ENCODE measurements at regions not wholly inside any gene's neighbourhood (a gene's known extent, or its start where the extent isn't known, plus 50 kb on each side); places are given as distances from the start of the nearest gene placed in this dataset.

DNA sequence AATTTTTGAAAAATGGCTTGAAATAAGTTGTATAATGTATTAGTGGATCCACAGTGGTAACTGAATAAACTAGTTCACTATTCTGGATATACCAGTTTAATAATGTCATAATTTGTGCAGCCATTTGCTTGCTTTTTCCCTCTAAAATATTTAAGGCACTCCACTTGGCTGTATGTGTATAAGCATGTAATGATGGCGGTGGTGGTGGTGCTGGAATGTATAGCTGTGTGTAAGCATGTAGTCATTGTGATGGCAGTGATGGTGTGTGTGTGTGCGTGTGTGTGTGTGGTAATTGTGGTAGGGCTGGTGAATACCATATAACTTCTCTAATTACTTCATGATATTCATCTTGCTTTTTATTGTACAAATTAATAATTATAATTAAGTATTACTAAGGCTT, 89.2 kb upstream of the HIVEP1 start:
- no peaks in the 10 kb centered on the region for H3K36me3 ChIP-seq
- H3K27me3 ChIP-seq = no peaks in the 10 kb centered on the region
- H3K4me1 ChIP-seq = peaks cover 0 to 30% (median 10%) of the 10 kb centered on the region in 4 donors
- DNase-seq = no peak
- intact Hi-C loops (cut with DNase I; ENCODE audit: low total_unique reads) = no loop called here
- H3K27ac ChIP-seq = no peak overlapping the region
- TF ChIP-seq, protein P1, sequence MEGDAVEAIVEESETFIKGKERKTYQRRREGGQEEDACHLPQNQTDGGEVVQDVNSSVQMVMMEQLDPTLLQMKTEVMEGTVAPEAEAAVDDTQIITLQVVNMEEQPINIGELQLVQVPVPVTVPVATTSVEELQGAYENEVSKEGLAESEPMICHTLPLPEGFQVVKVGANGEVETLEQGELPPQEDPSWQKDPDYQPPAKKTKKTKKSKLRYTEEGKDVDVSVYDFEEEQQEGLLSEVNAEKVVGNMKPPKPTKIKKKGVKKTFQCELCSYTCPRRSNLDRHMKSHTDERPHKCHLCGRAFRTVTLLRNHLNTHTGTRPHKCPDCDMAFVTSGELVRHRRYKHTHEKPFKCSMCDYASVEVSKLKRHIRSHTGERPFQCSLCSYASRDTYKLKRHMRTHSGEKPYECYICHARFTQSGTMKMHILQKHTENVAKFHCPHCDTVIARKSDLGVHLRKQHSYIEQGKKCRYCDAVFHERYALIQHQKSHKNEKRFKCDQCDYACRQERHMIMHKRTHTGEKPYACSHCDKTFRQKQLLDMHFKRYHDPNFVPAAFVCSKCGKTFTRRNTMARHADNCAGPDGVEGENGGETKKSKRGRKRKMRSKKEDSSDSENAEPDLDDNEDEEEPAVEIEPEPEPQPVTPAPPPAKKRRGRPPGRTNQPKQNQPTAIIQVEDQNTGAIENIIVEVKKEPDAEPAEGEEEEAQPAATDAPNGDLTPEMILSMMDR (IDR thresholded peaks at IDR 0.05) = no peak
- H3K9me3 ChIP-seq = no peaks in the 10 kb centered on the region
- H3K4me3 ChIP-seq = no peak overlapping the region

DNA sequence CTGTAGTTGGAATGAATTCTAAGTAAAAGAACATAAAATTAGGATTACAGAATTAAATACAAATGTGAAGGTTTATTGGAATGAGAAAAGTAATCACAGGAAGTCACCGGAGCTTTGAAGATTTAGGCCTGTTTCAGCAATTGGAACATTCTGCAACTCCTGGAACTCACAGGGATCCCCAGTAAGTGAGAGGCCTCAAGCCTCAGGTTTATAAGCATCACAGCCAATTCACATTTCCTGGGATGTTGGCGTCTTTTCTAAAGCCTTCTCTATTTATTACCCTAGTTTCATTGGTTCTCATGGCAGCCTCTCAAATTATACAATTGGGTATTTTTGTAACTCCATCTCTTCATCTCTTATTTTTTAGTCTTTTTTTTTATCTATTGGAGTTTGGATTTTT, 90.4 kb upstream of the HIVEP1 start:
- intact Hi-C loops (cut with DNase I; ENCODE audit: low total_unique reads) = no loop called here
- H3K4me3 ChIP-seq = no peak overlapping the region
- H3K4me1 ChIP-seq = peaks cover 0 to 33% (median 12%) of the 10 kb centered on the region in 4 donors
- no peaks in the 10 kb centered on the region for H3K9me3 ChIP-seq
- DNase-seq = no peak
- H3K27me3 ChIP-seq = no peaks in the 10 kb centered on the region
- H3K36me3 ChIP-seq = no peaks in the 10 kb centered on the region
- peak overlapping the region; percentile 37 to 62 for H3K27ac ChIP-seq
- TF ChIP-seq, protein P1 (IDR thresholded peaks at IDR 0.05) = no peak

DNA sequence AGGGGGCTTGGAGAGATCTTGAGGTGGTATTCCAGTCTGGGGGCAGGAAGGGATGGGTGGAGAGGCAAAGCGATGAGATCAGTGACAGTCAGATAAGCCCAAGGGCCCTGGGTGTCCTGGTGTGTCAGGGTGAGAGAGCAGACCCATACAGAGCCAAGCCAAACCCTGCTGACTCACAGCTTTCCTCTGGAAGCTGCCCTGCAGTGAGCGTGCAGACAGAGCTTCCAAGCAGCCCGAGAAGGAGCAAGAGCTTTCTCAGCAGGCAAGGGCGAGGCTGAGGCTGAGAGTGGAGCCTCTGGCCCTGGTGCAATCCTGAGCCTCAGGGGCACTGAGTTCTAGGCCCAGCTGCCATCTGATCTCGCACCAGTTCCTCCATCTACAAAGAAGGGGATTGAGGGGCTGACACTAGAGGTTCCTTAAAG, 91.1 kb upstream of the HIVEP1 start:
- TF ChIP-seq, protein P1 (IDR thresholded peaks at IDR 0.05) = no peak
- no peaks in the 10 kb centered on the region for H3K27me3 ChIP-seq
- DNase-seq = peak; percentile 72 to 83
- H3K36me3 ChIP-seq = no peaks in the 10 kb centered on the region
- H3K9me3 ChIP-seq = no peaks in the 10 kb centered on the region
- peak overlapping the region; percentile 37 to 62 for H3K27ac ChIP-seq
- intact Hi-C loops (cut with DNase I; ENCODE audit: low total_unique reads) = no loop called here
- peaks cover 0 to 33% (median 12%) of the 10 kb centered on the region in 4 donors for H3K4me1 ChIP-seq
- H3K4me3 ChIP-seq = no peak overlapping the region

DNA sequence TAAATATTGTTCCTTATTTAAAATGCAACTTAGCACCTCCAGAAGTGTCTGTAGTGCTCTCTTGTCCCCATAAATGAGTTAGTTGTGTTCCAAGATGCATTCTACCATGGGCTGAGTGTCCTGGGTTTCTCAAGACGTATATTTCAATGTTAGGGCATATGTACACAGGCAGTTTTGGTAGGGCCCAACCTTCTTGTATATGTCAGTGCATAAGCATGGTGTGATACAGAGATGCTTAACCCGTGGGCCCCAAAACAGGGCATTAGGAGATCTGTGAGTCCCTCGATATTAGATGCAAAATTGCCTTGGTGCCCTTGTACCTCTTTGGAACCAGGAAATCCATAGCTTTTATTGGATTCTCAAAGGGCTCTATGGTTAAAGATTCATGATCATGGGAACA, 91.5 kb upstream of the HIVEP1 start:
- intact Hi-C loops (cut with DNase I; ENCODE audit: low total_unique reads) = no loop called here
- TF ChIP-seq, protein P1 (IDR thresholded peaks at IDR 0.05) = no peak

DNA sequence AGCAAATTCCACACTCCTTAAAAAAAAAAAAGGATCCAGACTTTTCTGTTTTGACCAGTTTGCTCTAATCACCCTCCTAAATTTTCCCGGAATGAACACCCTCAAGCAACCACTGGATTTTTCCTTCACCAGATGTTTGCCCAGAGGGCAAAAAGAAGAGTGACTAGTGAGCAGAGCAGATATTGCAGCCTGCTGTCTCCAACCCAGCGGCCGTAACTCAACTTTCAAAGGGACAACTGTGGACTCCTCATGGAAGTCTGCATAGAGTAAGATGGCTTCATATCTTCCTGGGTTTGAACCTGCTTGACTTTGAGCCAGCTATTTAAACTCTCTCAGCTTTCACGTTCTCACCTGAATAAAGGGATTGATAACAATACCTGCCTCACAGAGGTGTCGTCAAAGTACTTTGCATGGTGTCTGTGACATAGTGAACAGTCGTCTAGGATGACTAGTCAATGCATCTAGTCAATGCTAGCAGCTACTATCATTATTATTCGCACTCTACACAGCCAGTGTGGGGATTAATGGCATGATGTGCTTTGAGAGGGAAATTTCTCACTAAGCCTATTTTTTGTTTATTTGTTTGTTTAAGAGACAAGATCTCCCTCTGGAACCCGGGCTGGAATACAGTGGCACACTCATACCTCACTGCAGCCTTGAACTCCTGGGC, 92.2 kb upstream of the HIVEP1 start:
- H3K27ac ChIP-seq = no peak overlapping the region
- H3K36me3 ChIP-seq = no peaks in the 10 kb centered on the region
- DNase-seq = no peak
- intact Hi-C loops (cut with DNase I; ENCODE audit: low total_unique reads) = no loop called here
- TF ChIP-seq, protein P1 (IDR thresholded peaks at IDR 0.05) = no peak
- H3K27me3 ChIP-seq = no peaks in the 10 kb centered on the region
- H3K4me3 ChIP-seq = no peak overlapping the region
- peaks cover 0 to 33% (median 12%) of the 10 kb centered on the region in 4 donors for H3K4me1 ChIP-seq
- no peaks in the 10 kb centered on the region for H3K9me3 ChIP-seq

More for the DNA sequence above, 91.5 kb upstream of the HIVEP1 start:
- no peak for DNase-seq
- peaks cover 0 to 33% (median 12%) of the 10 kb centered on the region in 4 donors for H3K4me1 ChIP-seq
- H3K9me3 ChIP-seq = no peaks in the 10 kb centered on the region
- peak overlapping the region in 1 of 2 donors; percentile 62 for H3K27ac ChIP-seq
- H3K4me3 ChIP-seq = no peak overlapping the region
- no peaks in the 10 kb centered on the region for H3K36me3 ChIP-seq
- H3K27me3 ChIP-seq = no peaks in the 10 kb centered on the region
